CD14-positive monocyte (primary cell): ENCODE measurements at regions not wholly inside any gene's neighbourhood (a gene's known extent, or its start where the extent isn't known, plus 50 kb on each side); places are given as distances from the start of the nearest gene placed in this dataset.

Experiments
- DNase-seq, 3 donors: peaks; one replicate each; pipeline ENCODE4 v3.0.0-alpha.2; 2011 to 2022
- H2AFZ ChIP-seq: 2 replicates; pipeline ENCODE4 v1.6.0; 2012; ENCODE audit warnings: mild to moderate bottlenecking, low read depth, low read length, inconsistent platforms; ENCODE audit not compliant: insufficient read depth, poor library complexity, severe bottlenecking
- H3K27ac ChIP-seq, 2 donors: 1 replicate in 1 of 2; 2 replicates in 1 of 2; pipeline ENCODE4 v1.5.1; 2012 to 2013; ENCODE audit warnings: low read length in 2 of 2, control low read depth in 1 of 2, inconsistent platforms in 1 of 2, low read depth in 1 of 2, mild to moderate bottlenecking in 1 of 2
- H3K27me3 ChIP-seq, 2 donors: one replicate each; pipeline versions ENCODE4 v1.6.0 to v1.6.1; 2011 to 2013; ENCODE audit warnings: low read length in 2 of 2; ENCODE audit not compliant: control insufficient read depth in 2 of 2, insufficient read depth in 2 of 2
- H3K36me3 ChIP-seq, 2 donors: replicated peaks in 1 of 2; 1 replicate in 1 of 2; 2 replicates in 1 of 2; pipeline versions ENCODE4 v1.5.1 to v1.6.1; 2012 to 2013; ENCODE audit warnings: low read length in 2 of 2, control low read depth in 1 of 2, inconsistent platforms in 1 of 2, mild to moderate bottlenecking in 1 of 2; ENCODE audit not compliant: insufficient read depth in 2 of 2, control insufficient read depth in 1 of 2
- H3K4me1 ChIP-seq, 2 donors: 1 replicate in 1 of 2; 2 replicates in 1 of 2; pipeline versions ENCODE4 v1.5.1 to v1.6.1; 2012 to 2013; ENCODE audit warnings: low read length in 2 of 2, control low read depth in 1 of 2, inconsistent platforms in 1 of 2, mild to moderate bottlenecking in 1 of 2, moderate library complexity in 1 of 2; ENCODE audit not compliant: insufficient read depth in 2 of 2, control insufficient read depth in 1 of 2
- H3K4me2 ChIP-seq: replicated peaks from 2 replicates; pipeline ENCODE3; 2012; ENCODE audit warnings: low read length, moderate library complexity, mild to moderate bottlenecking; ENCODE audit not compliant: poor library complexity, severe bottlenecking; ENCODE audit errors: extremely low read depth
- H3K4me3 ChIP-seq, 3 experiments: fragments of 200-600 bp in 1 of 3; sonication (generic) in 1 of 3; replicated peaks in 1 of 3; 1 replicate in 2 of 3; 2 replicates in 1 of 3; pipeline ENCODE4 v1.5.1; 2011 to 2013; ENCODE audit warnings: low read length in 3 of 3, mild to moderate bottlenecking in 3 of 3, control low read depth in 2 of 3, low read depth in 2 of 3, inconsistent platforms in 1 of 3, moderate library complexity in 1 of 3
- H3K79me2 ChIP-seq: 2 replicates; pipeline ENCODE4 v1.6.0; 2012; ENCODE audit warnings: mild to moderate bottlenecking, control low read depth, inconsistent platforms, low read length, moderate library complexity; ENCODE audit not compliant: insufficient read depth
- H3K9ac ChIP-seq: 2 replicates; pipeline ENCODE4 v1.6.0; 2017; ENCODE audit warnings: low read length, mild to moderate bottlenecking; ENCODE audit not compliant: insufficient read depth, poor library complexity, severe bottlenecking
- H3K9me3 ChIP-seq, 2 donors: replicated peaks in 1 of 2; 1 replicate in 1 of 2; 2 replicates in 1 of 2; pipeline versions ENCODE4 v1.5.1 to v1.6.1; 2012 to 2013; ENCODE audit warnings: low read length in 2 of 2, control low read depth in 1 of 2; ENCODE audit not compliant: control insufficient read depth in 1 of 2, insufficient read depth in 1 of 2
- H4K20me1 ChIP-seq: 2 replicates; pipeline ENCODE4 v1.6.0; 2012; ENCODE audit warnings: mild to moderate bottlenecking, low read length, control low read depth, moderate library complexity; ENCODE audit not compliant: insufficient read depth
- H3K27ac Mint-ChIP-seq, 7 donors: one replicate each; pipeline ENCODE4 v1.8.0; 2020; ENCODE audit warnings: mild to moderate bottlenecking in 7 of 7, mixed read lengths in 7 of 7, moderate library complexity in 6 of 7, inconsistent platforms in 2 of 7
- H3K27me3 Mint-ChIP-seq, 3 donors: one replicate each; pipeline ENCODE4 v1.8.0; 2021 to 2022; ENCODE audit warnings: low read depth in 3 of 3, mild to moderate bottlenecking in 3 of 3, mixed read lengths in 3 of 3, moderate library complexity in 3 of 3, inconsistent platforms in 1 of 3
- H3K36me3 Mint-ChIP-seq, 2 donors: one replicate each; pipeline ENCODE4 v1.8.0; 2020; ENCODE audit warnings: mixed read lengths in 2 of 2, inconsistent platforms in 1 of 2, mild to moderate bottlenecking in 1 of 2
- H3K4me1 Mint-ChIP-seq: one replicate; pipeline ENCODE4 v1.8.0; 2020; ENCODE audit warnings: mild to moderate bottlenecking, mixed read lengths
- H3K4me3 Mint-ChIP-seq, 2 donors: one replicate each; pipeline ENCODE4 v1.8.0; 2020; ENCODE audit warnings: mild to moderate bottlenecking in 2 of 2, mixed read lengths in 2 of 2, moderate library complexity in 1 of 2
- H3K9me3 Mint-ChIP-seq, 7 donors: one replicate each; pipeline ENCODE4 v1.8.0; 2020 to 2022; ENCODE audit warnings: mixed read lengths in 7 of 7, mild to moderate bottlenecking in 6 of 7, moderate library complexity in 6 of 7, inconsistent platforms in 2 of 7
- CTCF ChIP-seq: fragments of 200-600 bp; IDR thresholded peaks from one replicate; pipeline ENCODE4 v1.8.0; 2022; ENCODE audit warnings: antibody characterized with exemption, mild to moderate bottlenecking
- WGBS: methylation state at CpG from one replicate; pipeline ENCODE4 v1.1.5; 2013; ENCODE audit warnings: missing lambda C conversion rate; ENCODE audit not compliant: insufficient coverage; 5-methylcytosine and 5-hydroxymethylcytosine counted together
- intact Hi-C, 2 donors: fragments of 100-400 bp; cut with micrococcal nuclease; formaldehyde crosslinking; loops; one replicate each; pipeline versions ENCODE4 v1.15.0 to v1.15.1; 2023

GRCh38 chr4:11197631-11198341 is 230.9 kb downstream of the HS3ST1 start:
- H3K4me1 ChIP-seq = no peaks in the 10 kb centered on the region
- H3K9ac ChIP-seq = no peak overlapping the region
- no peak overlapping the region for H3K4me3 ChIP-seq
- H3K79me2 ChIP-seq = no peaks in the 10 kb centered on the region
- DNase-seq = no peak
- no peak overlapping the region for H3K4me2 ChIP-seq
- H3K9me3 ChIP-seq = no peaks in the 10 kb centered on the region
- Mint-ChIP-seq H3K9me3 (peaks cover 0 to 2% (median 0%) of the 10 kb centered on the region in 7 donors), H3K4me1 (no peaks in the 10 kb centered on the region), H3K27me3 (no peaks in the 10 kb centered on the region), H3K27ac (no peak overlapping the region), H3K4me3 (no peak overlapping the region), H3K36me3 (no peaks in the 10 kb centered on the region)
- 100% methylated on average over 1 of the region's 8 CpGs for WGBS
- no peak overlapping the region for H3K27ac ChIP-seq
- no peaks in the 10 kb centered on the region for H3K27me3 ChIP-seq
- H3K36me3 ChIP-seq = no peaks in the 10 kb centered on the region
- TF ChIP-seq CTCF = no peak
- intact Hi-C loops = no loop called here
- no peaks in the 10 kb centered on the region for H4K20me1 ChIP-seq
- H2AFZ ChIP-seq = no peak overlapping the region

GRCh38 chr4:11196927-11197522 is 231.7 kb downstream of the HS3ST1 start:
- Histone ChIP-seq H4K20me1 (no peaks in the 10 kb centered on the region), H3K27ac (no peak overlapping the region), H3K4me2 (no peak overlapping the region), H3K4me3 (no peak overlapping the region), H3K36me3 (no peaks in the 10 kb centered on the region), H2AFZ (no peak overlapping the region), H3K27me3 (no peaks in the 10 kb centered on the region), H3K4me1 (no peaks in the 10 kb centered on the region), H3K9ac (no peak overlapping the region), H3K9me3 (no peaks in the 10 kb centered on the region), H3K79me2 (no peaks in the 10 kb centered on the region)
- Mint-ChIP-seq H3K27me3 (no peaks in the 10 kb centered on the region), H3K4me3 (no peak overlapping the region), H3K36me3 (no peaks in the 10 kb centered on the region), H3K9me3 (peaks cover 0 to 7% (median 0%) of the 10 kb centered on the region in 7 donors), H3K27ac (no peak overlapping the region), H3K4me1 (peaks cover under 1% of the 10 kb centered on the region)
- intact Hi-C loops = no loop called here
- 67% methylated on average over 2 of the region's 4 CpGs for WGBS
- TF ChIP-seq CTCF = no peak
- DNase-seq = no peak
